Hepatocyte (in vitro differentiated cells): ENCODE measurements at regions not wholly inside any gene's neighbourhood (a gene's known extent, or its start where the extent isn't known, plus 50 kb on each side); places are given as distances from the start of the nearest gene placed in this dataset.
A peak's percentile ranks its signal among the peaks of the same experiment; 100 is the strongest.

Experiments used
- DNase-seq: peaks from one replicate; pipeline ENCODE4 v3.0.0-alpha.2; 2016; ENCODE audit warnings: low spot score
- H2AFZ ChIP-seq: fragments of 200-600 bp; sonication (generic); 2 replicates; pipeline ENCODE4 v1.6.0; 2016; ENCODE audit warnings: antibody characterized with exemption, mild to moderate bottlenecking
- H3K27ac ChIP-seq: fragments of 200-600 bp; sonication (generic); 2 replicates; pipeline ENCODE4 v1.5.1; 2016; ENCODE audit warnings: mild to moderate bottlenecking
- H3K27me3 ChIP-seq: fragments of 200-600 bp; sonication (generic); 2 replicates; pipeline ENCODE4 v1.6.1; 2016
- H3K36me3 ChIP-seq: fragments of 200-600 bp; sonication (generic); replicated peaks from 2 replicates; pipeline ENCODE4 v1.5.1; 2016; ENCODE audit warnings: low read depth; ENCODE audit not compliant: insufficient read depth
- H3K4me1 ChIP-seq: fragments of 200-600 bp; sonication (generic); 2 replicates; pipeline ENCODE4 v1.5.1; 2016; ENCODE audit warnings: mild to moderate bottlenecking, moderate library complexity; ENCODE audit not compliant: insufficient read depth
- H3K4me2 ChIP-seq: fragments of 200-600 bp; sonication (generic); 2 replicates; pipeline ENCODE4 v1.6.0; 2016
- H3K4me3 ChIP-seq: fragments of 200-600 bp; sonication (generic); 2 replicates; pipeline ENCODE4 v1.5.1; 2016; ENCODE audit warnings: mild to moderate bottlenecking
- H3K79me2 ChIP-seq: fragments of 200-600 bp; sonication (generic); 2 replicates; pipeline ENCODE4 v1.6.0; 2017; ENCODE audit warnings: mild to moderate bottlenecking
- H3K9me2 ChIP-seq: fragments of 200-600 bp; sonication (generic); replicated peaks from 2 replicates; pipeline ENCODE4 v1.6.0; 2017; ENCODE audit warnings: mild to moderate bottlenecking; ENCODE audit not compliant: insufficient read depth
- H3K9me3 ChIP-seq: fragments of 200-600 bp; sonication (generic); 2 replicates; pipeline ENCODE4 v1.5.1; 2016; ENCODE audit warnings: low read depth, mild to moderate bottlenecking
- H4K20me1 ChIP-seq: fragments of 200-600 bp; sonication (generic); 2 replicates; pipeline ENCODE4 v1.6.0; 2016; ENCODE audit warnings: mild to moderate bottlenecking; ENCODE audit not compliant: insufficient read depth, poor library complexity, severe bottlenecking
- CTCF ChIP-seq: fragments of 200-600 bp; sonication (generic); IDR thresholded peaks from 2 replicates; pipeline ENCODE4 v1.5.1; 2016; ENCODE audit warnings: antibody characterized with exemption, mild to moderate bottlenecking; ENCODE audit not compliant: poor library complexity
- EZH2 ChIP-seq: fragments of 200-600 bp; sonication (generic); IDR thresholded peaks from 2 replicates; pipeline ENCODE4 v1.6.1; 2016; ENCODE audit warnings: antibody characterized with exemption, mild to moderate bottlenecking, borderline replicate concordance
- EZH2phosphoT487 ChIP-seq: fragments of 200-600 bp; sonication (generic); IDR thresholded peaks from one replicate; pipeline ENCODE4 v1.6.1; 2018; ENCODE audit warnings: antibody characterized with exemption, mild to moderate bottlenecking, low read depth, moderate library complexity; ENCODE audit not compliant: unreplicated experiment, severe bottlenecking
- WGBS: methylation state at CpG from one replicate; pipeline ENCODE4 v1.1.6; 2016; ENCODE audit warnings: low lambda C conversion rate; ENCODE audit errors: missing lambda C conversion rate; 5-methylcytosine and 5-hydroxymethylcytosine counted together

GRCh38 chr14:76943072-76943471 is 85.4 kb downstream of the IRF2BPL start:
- H3K9me2 ChIP-seq: no peaks in the 10 kb centered on the region
- H3K36me3 ChIP-seq: no peaks in the 10 kb centered on the region
- no peaks in the 10 kb centered on the region for H4K20me1 ChIP-seq
- DNase-seq: no peak
- no peaks in the 10 kb centered on the region for H3K9me3 ChIP-seq
- no peak overlapping the region for H2AFZ ChIP-seq
- peaks cover 33% of the 10 kb centered on the region for H3K4me1 ChIP-seq
- TF ChIP-seq EZH2 (no peak), EZH2phosphoT487 (no peak), CTCF (no peak)
- 90% methylated on average over 4 of the region's 4 CpGs for WGBS
- no peaks in the 10 kb centered on the region for H3K27me3 ChIP-seq
- H3K4me3 ChIP-seq: no peak overlapping the region
- H3K27ac ChIP-seq: no peak overlapping the region
- no peaks in the 10 kb centered on the region for H3K79me2 ChIP-seq
- no peak overlapping the region for H3K4me2 ChIP-seq

DNA sequence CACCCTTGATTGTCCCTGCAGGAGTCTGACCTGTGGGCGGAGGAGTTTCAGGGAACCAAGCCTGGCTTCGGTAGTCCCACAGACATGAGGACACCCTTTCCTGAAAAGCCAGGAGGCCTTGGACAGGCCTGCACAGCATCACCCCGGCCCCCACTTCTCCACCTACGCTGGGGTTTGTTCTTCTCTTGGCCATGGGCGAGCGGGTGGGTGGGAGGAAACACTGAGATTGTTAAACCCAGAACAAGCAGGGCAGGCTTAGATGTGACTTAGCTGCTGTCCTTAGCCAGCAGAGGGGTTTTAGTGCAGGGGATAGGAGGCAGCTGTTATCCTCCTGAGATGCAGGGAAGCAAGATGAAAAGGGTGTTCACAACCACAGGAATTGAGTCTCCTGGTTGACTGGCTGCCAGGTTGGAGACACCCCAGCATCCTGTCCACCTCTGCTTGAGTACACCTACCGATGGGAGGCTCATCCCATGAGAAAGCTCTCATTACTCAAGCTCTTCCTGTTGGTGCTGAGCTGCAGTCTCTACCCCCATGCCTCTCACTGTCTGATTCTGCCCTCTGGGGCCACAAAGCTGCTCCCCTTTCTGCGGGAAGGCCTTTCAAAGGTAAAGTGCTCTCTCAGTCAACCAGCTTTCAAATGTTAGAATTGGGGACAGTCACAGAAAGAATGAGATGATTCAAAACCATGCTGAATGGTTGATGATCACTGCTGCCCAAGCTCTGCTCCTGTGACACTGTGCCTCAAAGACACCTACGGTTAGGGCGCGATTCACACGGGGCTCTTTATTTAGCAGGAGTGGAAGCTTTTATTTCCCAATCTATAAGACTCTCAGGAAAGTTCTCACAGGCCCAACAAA is 86.3 kb downstream of the IRF2BPL start:
- peaks cover 33% of the 10 kb centered on the region for H3K4me1 ChIP-seq
- H3K4me2 ChIP-seq: no peak overlapping the region
- no peak overlapping the region for H3K4me3 ChIP-seq
- DNase-seq: no peak
- H3K9me3 ChIP-seq: no peaks in the 10 kb centered on the region
- H3K9me2 ChIP-seq: no peaks in the 10 kb centered on the region
- H4K20me1 ChIP-seq: no peaks in the 10 kb centered on the region
- H3K27ac ChIP-seq: peak overlapping the region; percentile 40
- no peaks in the 10 kb centered on the region for H3K27me3 ChIP-seq
- H3K36me3 ChIP-seq: no peaks in the 10 kb centered on the region
- TF ChIP-seq EZH2 (no peak), CTCF (no peak), EZH2phosphoT487 (no peak)
- no peaks in the 10 kb centered on the region for H3K79me2 ChIP-seq
- H2AFZ ChIP-seq: no peak overlapping the region
- WGBS: 59% methylated on average over 12 of the region's 12 CpGs

DNA sequence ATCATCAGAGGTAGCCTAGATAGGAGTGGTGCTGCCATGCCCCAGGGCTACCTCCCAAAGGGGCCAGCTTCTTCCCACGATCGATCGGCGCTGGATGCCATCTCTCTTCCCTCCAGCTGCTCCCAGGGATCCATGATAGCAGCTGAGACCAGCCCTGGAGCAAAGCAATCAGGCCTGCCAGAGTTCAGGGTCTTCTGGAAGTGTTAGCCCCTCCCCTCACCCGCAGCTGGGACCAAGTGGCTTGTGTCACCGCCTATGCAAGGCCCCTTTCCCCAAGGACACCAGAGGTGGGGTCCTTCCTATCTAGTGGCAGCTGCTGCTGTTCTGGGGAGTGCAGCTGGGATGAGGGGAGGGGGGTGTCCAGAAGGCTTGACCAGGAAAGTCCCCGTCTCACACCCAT is 87.0 kb downstream of the IRF2BPL start:
- no peaks in the 10 kb centered on the region for H4K20me1 ChIP-seq
- H3K36me3 ChIP-seq: no peaks in the 10 kb centered on the region
- no peak overlapping the region for H3K4me3 ChIP-seq
- no peak for DNase-seq
- H3K4me1 ChIP-seq: peaks cover 33% of the 10 kb centered on the region
- 78% methylated on average over 7 of the region's 7 CpGs for WGBS
- peak overlapping the region; percentile 40 for H3K27ac ChIP-seq
- no peaks in the 10 kb centered on the region for H3K9me3 ChIP-seq
- no peaks in the 10 kb centered on the region for H3K9me2 ChIP-seq
- TF ChIP-seq EZH2phosphoT487: no peak
- no peak for TF ChIP-seq EZH2
- no peak for TF ChIP-seq CTCF
- H3K4me2 ChIP-seq: no peak overlapping the region
- H2AFZ ChIP-seq: no peak overlapping the region
- no peaks in the 10 kb centered on the region for H3K27me3 ChIP-seq
- no peaks in the 10 kb centered on the region for H3K79me2 ChIP-seq
